Ammon's horn (tissue), 1 donor: ENCODE measurements at regions not wholly inside any gene's neighbourhood (a gene's known extent, or its start where the extent isn't known, plus 50 kb on each side); places are given as distances from the start of the nearest gene placed in this dataset.

ENCODE experiments used
- DNase-seq: peaks from one replicate; pipeline ENCODE4 v3.0.0-alpha.2; 2016; ENCODE audit warnings: low spot score

DNA sequence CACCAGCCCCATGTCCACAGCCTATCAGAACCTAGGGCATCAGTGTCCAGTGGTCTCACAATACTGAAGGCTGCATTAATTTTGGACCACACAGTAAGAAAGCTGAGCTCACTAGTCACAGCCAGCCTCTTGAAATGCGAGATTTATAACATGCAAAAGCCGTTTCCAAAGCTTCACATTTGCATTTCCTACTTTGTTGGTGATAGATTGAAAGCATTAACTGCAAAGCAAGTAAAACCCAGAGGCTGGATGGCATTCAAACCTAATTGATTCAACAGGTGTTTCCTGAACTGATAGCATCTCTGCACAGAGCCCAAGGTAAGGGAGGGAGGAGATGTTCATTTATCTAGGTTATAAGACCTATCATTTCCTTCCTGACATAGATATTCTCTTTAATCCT lies 410.1 kb downstream of the OMA1 start:
- DNase-seq, result no peak

DNA sequence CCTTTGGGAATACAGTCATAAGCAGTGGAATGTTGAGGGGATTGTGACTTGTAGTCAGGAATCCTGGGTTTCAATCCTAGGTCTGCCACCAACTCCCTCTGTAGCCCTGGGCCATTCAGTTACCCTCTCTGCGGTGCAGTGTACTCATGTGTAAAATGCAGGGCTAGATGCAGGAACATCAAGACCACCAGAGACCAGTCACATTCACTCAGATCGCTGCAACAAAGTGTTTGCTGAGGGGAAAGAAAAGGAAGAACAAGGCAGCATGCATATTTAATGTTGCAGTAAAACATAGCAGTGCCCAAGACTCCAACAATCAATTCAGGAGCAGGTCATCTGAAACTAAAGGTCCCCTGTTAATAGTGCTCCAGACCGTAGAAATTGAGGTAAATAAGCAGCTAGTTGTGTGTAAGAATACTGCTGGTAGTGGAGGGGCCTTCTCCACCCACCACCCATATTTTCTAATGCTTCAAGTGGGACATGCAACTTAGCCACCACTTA lies 410.7 kb downstream of the OMA1 start:
- no peak for DNase-seq

DNA sequence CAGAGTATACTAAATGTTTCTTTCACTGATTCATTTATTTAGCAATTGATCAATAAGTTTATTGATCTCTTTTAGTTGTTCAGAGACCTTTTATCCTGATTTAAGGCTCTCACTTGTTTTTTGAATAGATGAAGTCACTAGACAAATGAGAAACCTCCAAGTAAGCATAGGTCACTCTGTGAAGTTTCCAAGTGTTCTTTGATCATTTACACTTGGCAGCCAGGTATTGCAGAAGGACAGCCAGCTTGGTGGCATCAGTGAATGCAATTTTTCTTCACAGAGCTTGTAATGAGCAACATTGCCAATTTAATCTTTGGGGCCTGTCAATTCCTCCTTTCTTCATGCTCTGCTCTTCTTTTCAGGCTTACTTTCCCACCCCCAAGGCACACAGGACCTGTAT lies 413.0 kb downstream of the OMA1 start:
- no peak for DNase-seq

DNA sequence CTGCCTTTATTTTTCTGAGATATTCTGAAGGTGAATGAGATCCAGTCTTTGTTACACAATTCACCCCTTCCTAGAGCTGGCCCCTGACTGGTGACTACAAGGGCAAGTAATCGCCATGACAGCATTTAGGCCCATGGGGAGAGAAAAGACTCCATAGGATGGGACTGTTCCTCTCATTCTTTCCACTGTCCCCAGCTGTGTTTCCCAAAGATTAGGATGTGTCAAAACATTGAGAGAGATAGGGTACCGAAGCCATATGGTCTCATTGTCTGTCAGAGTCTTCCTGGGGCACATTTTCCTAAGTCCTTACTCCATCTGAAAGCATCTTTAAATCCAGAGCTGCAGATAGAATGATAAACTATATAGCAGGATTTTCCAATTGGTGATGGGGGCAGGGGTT lies 423.5 kb downstream of the OMA1 start:
- no peak for DNase-seq

DNA sequence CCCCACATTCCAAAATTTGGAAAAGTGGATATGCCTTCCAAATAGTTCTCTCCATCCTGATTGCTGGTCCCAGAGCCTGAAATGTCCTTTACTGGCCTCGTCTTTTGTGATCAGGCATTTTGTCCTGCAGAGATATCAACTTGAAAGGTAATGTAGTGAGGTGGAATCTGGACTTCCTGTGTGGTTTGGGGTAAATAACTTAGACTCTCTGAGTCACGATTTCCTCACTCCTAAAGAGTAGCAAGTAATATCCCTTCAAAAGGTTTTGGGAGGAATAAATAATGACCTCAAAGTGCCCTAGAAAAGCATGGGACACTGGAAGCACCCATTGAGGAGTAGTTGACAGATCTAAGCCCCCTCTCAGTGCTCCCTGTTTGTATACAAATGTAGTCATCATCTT lies 426.6 kb downstream of the OMA1 start:
- no peak for DNase-seq

DNA sequence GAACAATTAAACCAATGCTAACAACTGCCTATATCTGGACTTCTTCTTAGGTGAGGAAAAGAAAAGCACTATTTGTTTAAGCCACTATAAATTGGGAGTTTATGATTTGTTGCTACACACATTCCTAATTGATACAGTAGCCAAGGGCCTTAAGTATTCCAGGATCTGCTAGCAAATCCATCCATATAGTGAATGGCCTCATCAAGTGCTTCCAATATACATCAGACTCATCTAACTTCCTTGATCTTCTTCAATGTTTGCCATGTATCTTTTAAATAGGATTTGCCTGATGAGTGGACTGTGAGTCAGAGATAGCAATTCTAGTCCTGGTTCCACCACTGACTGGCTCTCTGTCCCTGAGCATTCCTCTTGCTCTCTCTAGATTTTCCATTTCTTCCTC lies 430.2 kb downstream of the OMA1 start:
- DNase-seq, result no peak

DNA sequence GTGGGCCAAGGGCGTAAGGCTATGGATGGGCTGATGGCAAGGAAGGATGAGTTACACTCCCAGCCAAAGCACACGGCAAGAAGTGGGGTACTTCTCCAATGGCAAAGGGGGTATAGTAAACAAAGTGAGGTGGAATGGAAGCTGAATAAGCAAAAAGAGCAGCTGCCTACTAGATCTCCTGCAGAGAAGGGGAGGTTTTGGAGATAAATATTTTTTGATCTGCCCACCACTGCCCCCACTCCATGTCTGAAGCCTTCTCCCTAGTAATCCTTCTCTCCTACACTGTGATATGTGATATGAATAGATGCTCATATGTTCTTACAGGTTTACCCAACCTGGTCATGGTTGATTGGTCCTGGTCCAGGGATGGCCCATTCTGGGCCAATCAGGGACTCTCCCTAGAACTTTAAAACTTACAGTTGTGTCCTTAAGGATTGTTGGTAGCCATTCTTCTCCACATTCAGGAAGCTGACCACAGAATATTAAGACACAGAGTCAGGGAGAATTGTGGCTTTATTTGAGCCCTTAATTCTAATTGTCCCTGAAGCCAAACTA lies 436.8 kb downstream of the OMA1 start:
- no peak for DNase-seq

DNA sequence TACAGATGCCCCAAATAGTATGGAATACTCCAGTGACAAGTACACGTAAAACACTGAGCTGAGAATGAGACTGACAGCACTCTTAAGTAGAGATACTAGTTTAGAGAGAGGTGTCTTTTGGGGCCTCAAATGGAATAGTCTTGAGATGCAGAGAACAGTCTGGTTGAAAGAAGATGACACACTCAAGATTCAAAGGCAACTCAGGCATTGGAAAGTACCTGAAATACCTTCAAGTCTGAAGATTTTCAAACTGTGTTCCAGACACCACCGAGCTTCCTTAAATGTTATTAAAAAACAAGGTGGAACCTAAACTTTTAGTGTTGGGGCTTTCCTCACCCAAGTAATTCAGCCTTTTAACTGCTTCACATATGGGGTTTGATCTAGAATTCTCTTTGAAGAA lies 437.7 kb downstream of the OMA1 start:
- DNase-seq, result no peak

DNA sequence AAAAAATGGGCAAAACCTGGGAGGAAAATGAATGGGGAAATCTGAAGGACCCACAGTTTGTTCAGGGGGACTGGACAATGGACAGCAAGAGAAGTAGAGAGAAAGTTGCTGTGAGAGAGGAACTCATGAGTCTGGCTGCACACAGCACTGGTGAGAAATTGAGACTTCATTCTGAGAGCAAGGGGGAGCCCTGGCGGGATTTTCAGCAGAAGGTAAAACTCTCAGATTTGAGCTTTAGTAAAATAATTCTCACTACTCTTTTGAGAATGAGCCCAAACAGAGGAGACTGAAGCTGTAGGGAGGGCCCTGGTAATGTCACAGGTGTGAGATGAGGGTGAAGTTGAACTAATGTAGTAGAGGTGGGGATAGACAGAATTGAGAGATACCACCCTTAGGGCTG lies 438.6 kb downstream of the OMA1 start:
- DNase-seq, result no peak

DNA sequence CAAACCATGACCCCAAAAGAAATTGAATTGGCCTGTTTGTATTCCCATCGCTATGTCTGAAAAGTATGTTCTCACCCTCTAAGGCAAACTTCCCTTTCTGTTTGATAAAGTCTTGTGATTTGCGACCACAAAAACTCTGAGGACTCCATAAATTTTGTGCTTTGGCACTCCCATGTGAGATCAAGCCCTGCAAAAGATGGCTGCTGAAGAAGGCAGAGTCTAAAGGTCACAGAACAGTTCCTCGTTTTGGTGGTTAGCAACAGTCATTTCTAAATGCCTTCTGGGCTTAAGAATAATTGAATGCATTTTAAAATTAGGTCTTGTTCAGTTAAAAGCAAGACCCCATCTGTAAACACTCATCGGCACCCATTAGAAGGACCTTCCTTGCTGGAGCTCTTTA lies 441.6 kb downstream of the OMA1 start:
- no peak for DNase-seq

DNA sequence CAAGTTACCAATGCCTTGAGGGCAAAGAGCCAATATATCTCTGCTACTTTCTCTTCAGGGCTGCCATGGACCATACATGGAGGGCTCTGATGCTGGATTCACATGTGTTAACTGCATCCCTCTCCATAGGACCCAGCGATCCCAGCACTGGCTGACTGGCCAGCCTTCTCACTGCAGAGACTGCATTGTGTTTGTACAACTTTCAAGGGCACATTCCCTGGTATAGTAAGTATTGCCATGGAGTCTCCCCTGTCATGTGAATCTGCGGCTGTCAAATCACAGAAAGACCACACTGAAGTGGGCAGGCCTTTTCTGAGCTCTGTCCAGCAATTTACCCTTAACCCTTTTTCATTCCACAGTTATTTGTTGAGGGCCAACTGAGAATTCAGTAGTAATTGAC lies 449.8 kb downstream of the OMA1 start:
- no peak for DNase-seq

DNA sequence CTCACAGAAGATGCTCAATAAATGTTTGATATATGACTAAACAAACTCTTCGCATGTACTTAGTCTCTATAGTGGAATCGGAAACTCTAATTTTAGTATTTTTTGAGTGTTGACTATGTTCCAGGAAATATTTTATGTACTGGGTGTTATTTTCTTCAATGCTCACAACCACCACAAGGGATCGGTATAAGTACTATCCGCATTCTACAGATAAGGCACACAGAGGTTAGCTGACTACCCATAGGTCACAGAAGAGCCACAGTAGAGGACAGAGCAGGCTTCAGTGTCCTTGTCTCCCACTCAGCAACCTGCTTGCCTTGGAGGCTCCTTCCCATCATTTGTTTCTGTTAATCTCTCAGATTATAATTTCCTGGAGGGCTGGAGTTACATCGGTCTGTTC lies 451.3 kb downstream of the OMA1 start:
- no peak for DNase-seq

DNA sequence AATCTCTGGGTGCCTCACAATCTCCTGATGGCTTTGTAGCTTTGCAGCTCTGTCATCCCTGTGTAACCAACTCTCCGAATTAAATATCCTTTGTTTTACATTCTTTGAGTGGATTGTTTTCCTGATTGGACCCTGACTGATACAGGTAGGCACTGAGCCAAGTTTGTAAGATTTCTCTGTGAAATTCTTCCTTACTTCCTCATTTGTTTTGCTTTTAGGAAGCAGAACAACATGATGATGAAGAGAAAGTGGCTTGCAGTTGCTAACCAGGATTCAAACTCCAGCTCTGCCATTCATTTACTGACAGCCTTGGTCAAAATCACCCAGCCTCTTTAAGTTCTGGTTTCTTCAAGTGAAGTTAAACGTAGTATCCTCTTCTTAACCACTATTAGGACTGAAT lies 452.3 kb downstream of the OMA1 start:
- DNase-seq, result no peak

DNA sequence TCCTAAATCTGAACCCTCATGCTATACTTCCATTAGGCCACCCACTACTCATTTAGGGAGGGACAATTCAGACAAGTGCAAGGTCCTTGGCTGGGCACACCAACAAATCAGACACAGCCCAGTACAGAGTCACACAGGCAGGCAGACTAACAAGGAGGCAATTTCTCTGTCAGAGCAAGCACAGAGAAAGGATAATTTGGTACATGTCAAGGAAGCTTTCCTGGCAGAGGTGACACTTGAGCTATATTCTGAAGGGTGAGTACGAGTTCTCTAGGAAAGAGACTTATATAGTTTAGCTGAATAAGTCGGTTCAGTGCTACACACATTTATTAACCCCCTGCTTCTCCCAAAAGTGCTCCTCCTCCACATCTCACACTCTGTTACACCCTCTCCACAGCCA lies 455.9 kb downstream of the OMA1 start:
- no peak for DNase-seq

DNA sequence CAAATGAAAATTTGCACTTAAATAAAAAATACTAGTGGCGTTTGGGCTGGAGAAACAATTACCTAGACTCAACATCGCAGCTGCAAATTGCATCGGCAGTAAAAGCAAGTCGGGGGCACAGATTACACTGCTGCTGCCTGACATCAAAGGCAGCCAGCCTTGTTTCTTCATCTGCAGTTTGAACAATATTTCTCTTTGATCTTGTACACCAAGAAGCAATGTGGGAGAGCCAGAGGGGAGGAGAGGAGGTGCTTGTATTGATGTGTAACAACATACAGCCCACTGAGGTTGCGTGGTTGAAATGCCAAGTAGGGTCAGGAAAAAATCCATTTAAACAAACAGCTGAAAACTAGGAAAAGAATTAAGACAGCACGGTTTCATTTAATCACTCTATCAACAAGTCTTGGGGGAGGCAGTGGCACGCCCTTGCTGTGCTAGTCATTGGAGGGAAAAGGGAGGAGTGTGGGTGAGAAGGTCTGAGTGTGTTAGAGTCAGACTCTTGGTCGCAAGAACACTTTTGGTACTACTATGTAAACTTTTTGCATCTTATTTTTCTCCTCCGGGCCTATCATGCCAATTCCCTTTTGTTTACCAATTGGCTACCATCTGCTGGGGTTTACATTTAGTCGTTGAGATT lies 456.5 kb downstream of the OMA1 start:
- DNase-seq, result no peak

DNA sequence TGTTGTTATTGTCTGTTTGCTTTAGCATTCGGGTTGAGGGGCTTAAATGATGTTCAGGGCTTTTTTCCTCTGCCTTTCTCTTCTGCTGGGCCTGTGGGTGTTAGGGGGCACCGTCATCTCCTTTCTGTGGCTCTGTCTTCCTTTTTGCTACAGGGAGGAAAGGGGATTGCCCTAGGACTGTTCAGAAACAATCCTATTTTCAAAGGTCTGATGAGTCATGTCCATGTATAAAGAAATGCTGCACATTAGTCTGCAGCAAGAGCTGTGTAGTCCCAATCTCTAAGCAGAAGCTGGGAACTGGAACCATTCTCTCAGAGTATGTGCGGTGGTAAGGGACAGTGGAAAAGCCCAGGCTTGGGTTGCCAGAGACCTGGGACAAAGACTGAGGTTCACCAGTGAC lies 462.3 kb downstream of the OMA1 start:
- DNase-seq, result no peak

DNA sequence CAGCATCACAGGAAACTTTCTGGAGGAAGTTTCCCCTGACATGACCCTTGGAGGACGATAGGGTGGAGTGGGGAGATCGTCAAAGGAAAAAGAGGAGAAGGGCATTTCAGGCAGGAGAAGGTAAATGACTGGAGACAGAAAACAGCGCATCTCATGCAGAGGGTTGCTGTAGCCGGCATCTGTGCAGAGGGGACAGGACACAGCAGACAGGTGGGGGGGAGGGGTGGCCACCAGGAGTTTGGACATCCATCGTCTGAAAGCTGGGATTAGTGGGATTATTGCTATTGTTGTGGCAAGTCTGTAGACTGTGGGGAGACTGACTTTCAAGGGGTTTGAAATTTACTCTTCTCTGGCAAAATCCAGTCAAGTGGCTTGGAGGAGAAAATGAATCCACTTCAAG lies 463.9 kb downstream of the OMA1 start:
- DNase-seq, result no peak

DNA sequence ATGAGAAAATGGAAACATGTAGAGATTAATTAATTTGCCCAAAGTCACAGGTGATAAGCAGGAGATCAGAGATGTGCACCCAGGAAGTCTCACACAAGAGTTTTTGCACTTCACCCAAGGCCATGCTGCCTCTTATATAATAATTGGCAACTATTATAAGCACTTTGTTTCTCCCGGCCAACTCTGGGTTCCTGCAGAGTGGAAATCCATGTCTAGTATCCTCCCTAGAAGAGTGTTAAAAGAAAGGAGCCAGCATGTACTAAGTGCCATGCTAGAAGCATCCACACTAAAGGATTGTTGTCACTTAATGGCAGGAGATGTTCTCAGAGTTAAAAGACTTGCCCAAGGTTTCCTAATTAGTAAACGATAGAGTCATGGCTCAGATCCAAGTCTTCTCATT lies 470.3 kb downstream of the OMA1 start:
- no peak for DNase-seq

DNA sequence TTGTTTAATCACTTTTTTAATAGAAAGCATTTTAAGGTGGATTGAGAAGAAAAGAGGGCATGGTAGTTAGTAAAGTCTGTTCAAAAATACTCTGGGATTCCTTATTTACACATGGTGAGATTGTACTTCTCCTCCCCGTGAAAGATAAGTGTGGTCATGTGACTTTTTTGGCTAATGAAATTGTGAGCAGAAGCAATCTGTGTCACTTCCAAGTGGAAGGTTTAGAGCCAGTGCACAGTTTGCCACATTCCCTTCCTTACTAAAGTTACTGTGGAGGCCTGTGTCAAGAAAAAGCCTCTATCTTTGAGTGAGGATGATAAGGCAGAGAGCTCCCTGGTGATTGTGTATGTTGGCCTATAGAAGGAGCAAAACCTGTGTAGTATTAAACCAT lies 471.3 kb downstream of the OMA1 start:
- DNase-seq, result no peak

DNA sequence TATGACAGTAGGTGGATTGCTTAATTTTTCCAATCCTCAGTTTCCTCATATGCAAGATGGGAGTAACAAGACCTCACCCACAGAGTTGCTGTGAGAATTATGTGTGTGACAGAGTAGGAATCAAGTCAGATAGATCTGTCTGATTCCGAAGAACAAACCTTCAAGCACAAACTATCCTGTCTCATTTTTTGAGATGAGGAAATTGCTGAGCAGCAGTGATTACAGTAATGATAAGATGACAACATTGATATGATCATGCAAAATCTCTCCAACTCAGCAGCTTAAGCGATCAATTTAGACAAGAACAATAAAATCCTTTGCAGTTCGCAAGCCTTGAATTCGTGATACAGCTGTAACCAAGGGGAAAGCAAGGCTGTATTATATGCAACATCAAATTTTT lies 474.1 kb downstream of the OMA1 start:
- DNase-seq, result no peak

DNA sequence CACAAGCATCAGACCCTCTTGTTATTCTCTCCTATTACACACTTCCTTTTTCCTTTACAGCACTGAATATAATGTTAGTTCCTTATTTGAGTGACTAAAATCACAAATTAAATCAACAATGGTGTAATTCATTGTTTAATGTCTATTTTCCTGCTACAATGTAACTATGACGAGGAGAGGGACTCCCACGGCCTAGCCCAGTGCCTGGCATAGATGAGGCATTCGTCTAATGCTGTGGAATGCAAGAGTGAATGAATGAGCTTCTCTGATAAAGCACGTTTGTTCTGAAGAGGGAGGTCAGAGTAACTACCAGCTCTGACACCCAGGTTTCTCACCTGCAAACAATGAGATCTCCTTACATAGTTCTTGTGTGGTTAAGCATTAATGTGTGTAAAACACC lies 479.4 kb downstream of the OMA1 start:
- DNase-seq, result no peak

DNA sequence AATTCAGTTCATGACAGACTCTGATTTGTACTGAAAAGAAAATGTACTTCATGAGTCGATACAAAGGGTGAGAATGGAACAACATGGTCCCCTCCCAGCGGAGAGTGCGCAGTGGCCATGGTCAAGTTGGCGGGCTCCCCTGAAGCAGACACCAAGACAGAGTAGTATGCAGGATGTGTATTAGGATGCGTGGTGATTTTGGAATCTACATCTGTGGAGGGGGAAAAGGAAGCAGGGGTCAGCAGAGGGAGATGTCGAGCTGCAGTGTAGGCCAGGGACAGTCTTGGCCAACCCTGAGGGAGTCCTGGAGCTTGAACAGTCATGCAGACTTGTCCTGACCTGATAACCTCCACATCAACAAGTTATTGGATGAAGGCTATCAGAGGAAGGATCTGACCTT lies 481.0 kb downstream of the OMA1 start:
- no peak for DNase-seq

DNA sequence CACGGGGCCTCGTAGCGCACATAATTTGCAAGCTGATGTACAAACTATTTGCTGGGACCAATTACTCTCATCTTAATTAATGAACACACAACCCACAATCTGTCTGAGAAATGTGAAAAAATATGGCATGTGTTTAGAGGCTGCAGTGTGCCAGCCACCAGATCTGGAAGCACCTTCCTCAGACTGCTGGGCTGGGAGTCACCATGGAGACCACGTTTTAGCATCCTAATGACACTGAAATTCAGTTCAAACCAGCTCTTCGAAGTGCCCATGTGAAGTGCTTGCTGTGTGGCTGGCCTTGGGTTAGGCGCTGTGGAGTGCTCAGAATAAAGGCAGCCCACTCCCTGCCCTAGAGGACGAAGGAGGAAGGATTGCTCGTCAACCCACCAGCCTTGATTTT lies 482.4 kb downstream of the OMA1 start:
- peak; percentile 30 for DNase-seq

DNA sequence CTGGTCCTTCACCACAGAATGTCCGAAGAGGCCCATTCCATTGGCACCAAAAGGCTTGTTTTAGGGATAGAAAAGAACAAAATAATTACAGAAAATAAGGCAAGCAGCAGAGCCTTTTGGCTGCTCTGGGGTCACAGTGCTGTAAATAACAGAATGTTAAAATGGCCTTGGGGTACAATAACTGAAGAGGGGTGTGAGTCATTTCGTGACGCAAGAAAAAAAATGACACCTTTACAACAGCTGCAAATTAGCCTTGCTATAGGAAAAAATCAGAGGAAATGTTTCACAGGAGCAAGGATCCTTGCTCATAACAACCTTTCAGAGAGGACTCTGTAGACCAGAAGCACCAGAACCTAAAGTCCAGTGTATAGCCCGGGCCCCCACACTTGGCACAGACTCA lies 483.4 kb downstream of the OMA1 start:
- DNase-seq, result no peak

DNA sequence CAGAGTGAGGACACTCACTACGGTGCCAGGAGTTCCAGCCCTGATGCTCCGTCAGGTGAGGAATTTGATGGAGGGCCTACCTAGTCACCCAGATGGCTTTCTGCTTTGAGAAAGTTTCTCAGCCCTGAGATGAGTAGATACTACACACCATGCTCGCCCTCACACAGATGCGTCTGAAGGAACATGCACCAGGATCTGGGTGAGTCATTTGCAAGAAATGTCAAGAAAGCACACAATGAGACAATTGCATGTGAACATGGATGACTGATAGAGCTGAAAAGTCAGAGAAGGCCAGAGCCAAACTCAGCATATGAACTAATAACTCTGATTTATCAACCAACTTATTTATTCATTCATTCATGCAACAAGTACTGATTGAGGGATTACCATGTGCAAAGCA lies 483.9 kb downstream of the OMA1 start:
- no peak for DNase-seq
